A673 (cell line): ENCODE measurements at regions not wholly inside any gene's neighbourhood (a gene's known extent, or its start where the extent isn't known, plus 50 kb on each side); places are given as distances from the start of the nearest gene placed in this dataset.

ENCODE experiments used
- BruUV-seq: library from RNA; stranded (reverse); fragments of 400-500 nt; replicated peaks from 2 replicates; lab custom pipeline; 2021; lab: Mats Ljungman, UMichigan
- CTCF ChIA-PET: fragments of 300-600 bp; sonication (Branson Sonifier 250); formaldehyde crosslinking; loops from one replicate; lab custom pipeline; 2022; ENCODE audit warnings: antibody characterized with exemption; lab: Charles Lee
- POLR2A ChIA-PET: fragments of 300-600 bp; sonication (Branson Sonifier 250); formaldehyde crosslinking; loops from one replicate; lab custom pipeline; 2022; ENCODE audit warnings: antibody characterized with exemption; ENCODE audit not compliant: low non-redundant PET; lab: Charles Lee
- DNase-seq: peaks from one replicate; pipeline ENCODE4 v3.0.0-alpha.2; 2015; ENCODE audit warnings: low spot score
- H3K27ac ChIP-seq: fragments of 200-600 bp; sonication (generic); 2 replicates; pipeline ENCODE4 v1.5.1; 2016; ENCODE audit warnings: mixed run types, low read depth, mild to moderate bottlenecking, mixed read lengths, antibody characterized with exemption, low read length; ENCODE audit not compliant: poor library complexity, severe bottlenecking
- H3K27me3 ChIP-seq: fragments of 200-600 bp; sonication (generic); replicated peaks from 2 replicates; pipeline ENCODE4 v1.6.1; 2017; ENCODE audit warnings: mixed run types, low read depth, mild to moderate bottlenecking, mixed read lengths, antibody characterized with exemption, low read length; ENCODE audit not compliant: insufficient read depth, poor library complexity
- H3K36me3 ChIP-seq: fragments of 200-600 bp; sonication (generic); 2 replicates; pipeline ENCODE4 v1.6.1; 2016; ENCODE audit warnings: mixed run types, mild to moderate bottlenecking, mixed read lengths, antibody characterized with exemption, low read length; ENCODE audit not compliant: insufficient read depth, poor library complexity, severe bottlenecking
- H3K4me1 ChIP-seq: fragments of 200-600 bp; sonication (generic); 2 replicates; pipeline ENCODE4 v1.6.1; 2017; ENCODE audit warnings: mixed run types, mild to moderate bottlenecking, mixed read lengths, antibody characterized with exemption, low read length; ENCODE audit not compliant: insufficient read depth, poor library complexity, severe bottlenecking
- H3K4me3 ChIP-seq: fragments of 200-600 bp; sonication (generic); 2 replicates; pipeline ENCODE4 v1.5.1; 2016; ENCODE audit warnings: low read depth, mixed run types, mild to moderate bottlenecking, mixed read lengths, low read length; ENCODE audit not compliant: poor library complexity, severe bottlenecking
- H3K9me3 ChIP-seq: fragments of 200-600 bp; sonication (generic); 2 replicates; pipeline ENCODE4 v1.6.1; 2016; ENCODE audit warnings: mixed run types, low read depth, mild to moderate bottlenecking, mixed read lengths, antibody characterized with exemption, low read length; ENCODE audit not compliant: poor library complexity, severe bottlenecking
- CTCF ChIP-seq: fragments of 300-800, 200-600 bp; sonication (generic); conservative IDR thresholded peaks from 2 replicates; pipeline ENCODE4 v1.5.1; 2017; ENCODE audit warnings: low read depth, mild to moderate bottlenecking, antibody characterized with exemption, low read length, moderate library complexity, mixed read lengths
- EZH2 ChIP-seq: fragments of 200-600 bp; sonication (generic); IDR thresholded peaks from 2 replicates; pipeline ENCODE4 v1.6.1; 2017; ENCODE audit warnings: borderline replicate concordance, low read depth, mild to moderate bottlenecking, mixed read lengths, antibody characterized with exemption, low read length; ENCODE audit not compliant: poor library complexity, severe bottlenecking
- intact Hi-C: fragments of 100-400 bp; cut with micrococcal nuclease; formaldehyde crosslinking; loops from one replicate; pipeline ENCODE4 v1.10.0; 2022; ENCODE audit not compliant: unreplicated experiment

GRCh38 chr18:75139226-75139911, 69.6 kb downstream of the PTGR3 start:
- Histone ChIP-seq H3K4me3 (no peak overlapping the region), H3K36me3 (no peaks in the 10 kb centered on the region), H3K27ac (no peak overlapping the region), H3K9me3 (no peaks in the 10 kb centered on the region), H3K4me1 (no peaks in the 10 kb centered on the region), H3K27me3 (peaks cover 5% of the 10 kb centered on the region)
- CTCF ChIA-PET = no interaction called here
- intact Hi-C loops = no loop called here
- TF ChIP-seq EZH2 (no peak), CTCF (no peak)
- POLR2A ChIA-PET = no interaction called here
- no peak for DNase-seq
- no TSS peak for BruUV-seq

- H3K36me3 ChIP-seq = no peaks in the 10 kb centered on the region
- BruUV-seq = no TSS peak
- no peaks in the 10 kb centered on the region for H3K9me3 ChIP-seq
- ChIA-PET POLR2A (no interaction called here), CTCF (interaction anchor here (0.6 kb wide), 1 partner anchor 39 kb away, joined by 4 read pairs; no protein-coding TSS in a partner anchor)
- H3K27ac ChIP-seq = no peak overlapping the region
- intact Hi-C loops = no loop called here
- no peak for TF ChIP-seq EZH2
- no peak for TF ChIP-seq CTCF
- no peak for DNase-seq
- no peak overlapping the region for H3K4me3 ChIP-seq
- H3K4me1 ChIP-seq = no peaks in the 10 kb centered on the region
- peaks cover 24% of the 10 kb centered on the region for H3K27me3 ChIP-seq
These were observed 71.5 kb downstream of the PTGR3 start for GRCh38 chr18:75137346-75137877.

- ChIA-PET CTCF (no interaction called here), POLR2A (no interaction called here)
- Histone ChIP-seq H3K4me1 (no peaks in the 10 kb centered on the region), H3K4me3 (no peak overlapping the region), H3K9me3 (no peaks in the 10 kb centered on the region), H3K27me3 (peaks cover 34% of the 10 kb centered on the region), H3K36me3 (no peaks in the 10 kb centered on the region), H3K27ac (no peak overlapping the region)
- no peak for TF ChIP-seq CTCF
- TF ChIP-seq EZH2 = no peak
- intact Hi-C loops = no loop called here
- BruUV-seq = no TSS peak
- DNase-seq = no peak
These were observed 73.7 kb downstream of the PTGR3 start for GRCh38 chr18:75135158-75135725.
